NCI-H748 treated with DMSO at 0.1 percent for 48 hours (cell line): ENCODE measurements at regions not wholly inside any gene's neighbourhood (a gene's known extent, or its start where the extent isn't known, plus 50 kb on each side); places are given as distances from the start of the nearest gene placed in this dataset.

Experiments
- DNase-seq: peaks from one replicate; lab custom pipeline; 2025; lab: John Stamatoyannopoulos, UW

DNA sequence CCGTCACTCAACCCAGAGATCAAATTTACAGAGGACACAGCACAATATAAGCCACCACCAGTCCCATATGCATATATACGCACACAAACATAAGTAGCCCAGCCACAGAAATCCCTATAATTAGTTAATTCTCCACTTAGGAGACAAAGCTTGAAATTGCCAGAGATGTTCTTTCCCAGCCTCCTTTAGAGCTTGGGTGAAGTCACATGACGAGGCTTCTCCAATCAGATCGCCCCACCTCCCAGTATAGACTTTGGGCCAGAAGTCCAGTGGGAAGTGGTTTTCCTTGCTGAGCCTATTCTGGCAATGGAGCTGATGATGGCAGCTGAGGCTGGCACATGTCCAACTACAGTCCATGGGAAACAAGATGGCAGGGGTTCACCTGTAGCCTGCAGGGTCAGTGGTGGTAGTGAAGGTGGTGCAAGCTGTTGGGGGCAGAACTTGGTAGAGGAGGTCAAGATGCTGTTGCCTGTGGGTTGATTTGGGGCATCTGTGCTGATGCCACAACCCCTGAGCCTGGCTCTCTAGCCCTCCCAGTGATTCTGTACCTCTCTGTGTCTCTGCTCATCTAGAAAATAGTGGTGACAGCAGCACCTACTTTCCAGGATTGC lies 535.9 kb downstream of the MATN1 start:
- no peak for DNase-seq

DNA sequence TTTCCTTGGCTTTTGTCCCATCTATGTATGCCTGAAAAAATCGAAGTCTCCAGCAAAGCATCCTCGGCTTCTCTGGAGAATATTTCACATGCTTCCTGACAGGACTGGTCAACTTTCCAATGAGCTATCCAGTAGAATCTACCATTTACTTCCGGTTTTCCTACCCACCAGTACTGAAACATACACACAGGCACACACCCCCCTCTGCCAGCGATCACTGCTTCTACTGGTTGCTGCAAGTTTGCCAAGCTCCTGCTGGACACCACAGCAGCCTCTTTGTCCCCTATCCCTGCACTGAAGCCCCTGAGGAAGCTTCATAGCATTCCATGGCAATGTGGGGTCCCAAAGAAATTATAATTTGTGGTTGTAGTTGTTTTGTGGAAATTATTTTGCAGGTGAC lies 536.8 kb downstream of the MATN1 start:
- DNase-seq = no peak

DNA sequence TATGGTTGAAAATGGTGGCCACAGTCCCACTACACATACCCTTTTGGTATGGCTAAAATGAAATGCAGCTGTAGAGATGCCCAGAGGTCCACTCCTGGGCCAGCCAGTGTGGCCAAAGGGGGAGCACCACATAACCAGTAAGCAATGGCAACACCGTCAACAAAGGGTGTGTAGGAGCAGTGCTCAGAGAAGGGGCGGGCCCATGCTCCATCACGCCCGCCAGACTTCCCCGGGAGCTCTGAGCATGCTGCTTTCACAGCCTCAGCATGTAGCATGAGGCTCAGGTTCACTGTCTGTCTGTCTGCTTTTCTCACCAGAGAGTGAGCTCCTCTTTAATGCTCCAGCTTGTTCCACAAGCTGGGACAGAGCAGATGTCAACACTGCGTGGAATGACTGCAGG lies 537.6 kb downstream of the MATN1 start:
- DNase-seq = no peak

DNA sequence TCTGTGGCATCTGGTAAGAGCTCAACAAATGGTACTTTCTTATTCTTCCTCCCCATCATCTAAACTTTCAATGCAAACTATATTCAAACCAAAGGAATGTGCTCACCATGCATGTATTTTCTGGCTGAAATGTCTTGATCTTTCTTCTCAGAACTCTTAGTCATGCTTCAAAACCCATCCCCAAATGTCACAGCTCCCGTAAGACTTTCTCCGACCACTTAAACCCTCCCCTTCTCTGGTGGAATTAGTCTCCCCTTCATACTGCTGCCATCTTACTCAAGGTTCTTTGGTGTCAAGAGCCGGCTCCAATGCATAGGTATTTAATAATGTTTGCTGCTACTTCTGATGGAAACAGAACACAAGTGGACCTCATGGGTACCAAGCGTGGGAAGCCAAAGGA lies 538.1 kb downstream of the MATN1 start:
- DNase-seq = no peak

DNA sequence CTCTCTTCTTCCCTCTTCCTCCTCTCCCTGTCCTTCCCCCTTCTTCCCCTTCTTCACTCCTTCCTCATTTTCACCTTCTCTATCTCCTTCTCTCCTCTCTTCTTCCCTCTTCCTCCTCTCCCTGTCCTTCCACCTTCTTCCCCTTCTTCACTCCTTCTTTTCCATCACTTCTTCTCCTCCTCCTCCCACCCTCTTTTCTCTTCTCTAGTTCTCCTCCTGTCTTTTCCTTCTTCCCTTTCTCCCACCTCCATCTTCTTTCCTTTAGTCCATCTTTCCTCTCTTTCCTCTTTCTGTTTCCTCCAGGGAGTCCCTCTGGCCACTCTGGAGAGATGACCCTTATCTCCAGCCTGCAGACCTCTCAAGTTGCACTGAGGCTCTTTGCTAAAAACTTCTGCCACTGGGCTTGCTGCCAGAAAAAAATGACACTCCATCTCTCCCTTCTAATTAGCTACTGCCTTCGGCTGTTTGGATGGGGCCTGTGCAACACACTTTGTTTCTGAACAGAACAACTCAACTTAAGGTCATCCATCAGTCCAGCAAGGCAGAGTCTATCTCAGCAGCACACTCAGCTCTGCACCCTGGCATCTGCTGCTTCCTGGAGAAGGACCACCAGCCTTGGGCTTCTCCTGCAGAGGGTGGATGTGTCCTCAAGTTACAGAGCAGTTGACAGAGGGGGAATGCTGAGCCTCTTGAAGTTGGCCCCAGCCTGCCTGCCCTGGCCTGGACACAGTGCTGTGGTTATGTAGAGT lies 538.8 kb downstream of the MATN1 start:
- DNase-seq = no peak

DNA sequence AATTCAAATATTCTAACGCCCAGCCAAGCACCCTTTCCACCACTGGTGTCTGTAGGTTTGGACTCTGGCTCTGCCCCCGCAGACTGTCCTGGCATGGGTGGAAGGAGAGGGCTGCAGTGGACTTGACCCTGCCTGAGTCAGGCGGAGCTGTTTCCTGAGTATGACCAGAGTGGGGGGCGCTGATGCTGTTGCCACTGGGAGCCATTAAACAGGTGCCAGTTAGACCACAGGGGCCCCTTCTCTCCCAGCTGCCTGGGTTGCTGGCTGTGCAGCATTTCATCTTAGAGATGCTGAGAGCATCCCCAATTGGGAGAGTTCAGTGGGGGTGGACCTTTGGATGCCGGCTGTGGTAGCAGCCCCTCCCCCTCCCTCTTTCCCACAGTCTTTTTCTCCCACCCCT lies 539.5 kb downstream of the MATN1 start:
- no peak for DNase-seq

DNA sequence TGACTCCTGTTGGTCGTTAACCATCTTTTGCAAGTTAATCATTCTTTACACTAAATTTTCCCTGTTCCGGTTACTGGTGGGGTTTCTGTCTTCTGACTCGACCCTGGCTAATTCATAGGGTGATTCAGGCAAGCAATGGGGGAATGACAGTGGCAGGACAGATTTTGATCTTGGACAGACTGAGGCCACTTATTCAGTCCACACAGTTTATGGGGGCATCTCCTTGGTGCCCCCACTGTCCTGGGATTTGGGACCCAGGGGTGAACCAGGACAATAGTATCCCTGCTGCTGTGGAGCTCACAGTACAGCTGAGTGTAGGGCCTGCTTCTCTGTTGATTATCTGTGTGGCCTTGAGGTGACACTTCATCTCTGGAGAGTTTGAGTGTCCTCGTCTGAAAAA lies 540.4 kb downstream of the MATN1 start:
- no peak for DNase-seq

DNA sequence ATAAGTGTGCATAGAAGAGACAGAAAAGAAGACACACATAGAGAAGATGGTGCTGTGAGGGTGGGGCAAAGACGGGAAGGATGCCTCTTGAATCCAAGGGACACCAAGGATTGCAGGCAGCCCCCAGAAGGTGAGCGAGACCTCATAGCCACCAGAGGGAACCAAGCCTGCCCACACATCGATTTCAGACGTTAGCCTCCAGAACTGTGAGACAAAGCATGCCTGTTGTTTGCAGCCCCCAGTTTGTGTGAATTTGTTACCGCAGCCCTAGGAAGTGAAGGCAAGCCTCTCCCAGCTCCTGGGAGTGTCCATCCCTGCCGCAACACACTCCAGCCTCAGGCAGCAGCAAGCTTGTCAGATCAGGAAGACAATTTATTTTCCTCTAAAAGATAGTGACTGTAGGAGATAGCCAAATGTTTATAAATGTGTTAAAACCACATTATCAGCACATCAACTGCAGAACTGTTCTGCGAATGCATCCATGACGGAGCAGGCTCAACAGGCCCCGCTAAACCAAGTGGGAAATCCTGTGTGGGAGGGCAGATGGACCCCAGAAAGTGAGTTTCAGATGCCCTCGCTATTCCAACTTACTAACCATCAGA lies 543.3 kb downstream of the MATN1 start:
- no peak for DNase-seq

DNA sequence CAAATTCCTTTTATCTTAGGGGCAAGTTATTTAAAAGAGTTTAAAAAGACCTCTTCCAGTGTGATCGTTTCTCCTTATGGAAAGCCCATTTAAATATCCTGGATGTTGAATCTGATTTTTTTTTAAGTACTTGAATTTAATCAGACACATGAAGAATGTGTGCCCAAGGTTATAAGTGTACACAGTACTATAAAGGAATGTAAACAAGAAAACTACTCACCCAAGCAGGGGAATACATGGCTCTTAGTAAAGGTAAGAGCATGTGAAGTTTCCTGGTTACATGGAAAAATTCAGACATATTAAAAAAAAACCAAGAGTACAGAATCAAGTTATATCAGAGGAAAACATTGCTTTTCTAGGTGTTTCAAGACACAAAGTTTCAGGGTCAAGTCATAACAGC lies 546.9 kb downstream of the MATN1 start:
- DNase-seq = no peak

DNA sequence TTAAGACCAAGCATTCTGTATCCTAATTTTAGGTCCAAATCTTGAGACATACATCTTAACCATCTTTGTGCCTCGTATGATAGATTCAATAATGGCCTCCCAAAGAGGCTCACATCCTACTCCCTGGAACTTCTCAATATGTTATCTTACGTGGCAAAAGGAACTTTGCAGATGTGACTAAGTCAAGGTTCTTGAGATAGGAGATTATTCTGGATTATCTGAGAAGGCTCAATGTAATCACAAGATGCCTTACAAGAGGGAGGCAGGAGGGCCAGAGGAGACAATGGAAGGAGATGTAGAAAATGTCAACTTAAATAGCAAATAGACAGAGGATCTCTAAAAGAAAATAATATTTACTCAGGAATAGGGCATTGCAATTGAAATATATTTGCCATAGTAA lies 548.9 kb downstream of the MATN1 start:
- no peak for DNase-seq

DNA sequence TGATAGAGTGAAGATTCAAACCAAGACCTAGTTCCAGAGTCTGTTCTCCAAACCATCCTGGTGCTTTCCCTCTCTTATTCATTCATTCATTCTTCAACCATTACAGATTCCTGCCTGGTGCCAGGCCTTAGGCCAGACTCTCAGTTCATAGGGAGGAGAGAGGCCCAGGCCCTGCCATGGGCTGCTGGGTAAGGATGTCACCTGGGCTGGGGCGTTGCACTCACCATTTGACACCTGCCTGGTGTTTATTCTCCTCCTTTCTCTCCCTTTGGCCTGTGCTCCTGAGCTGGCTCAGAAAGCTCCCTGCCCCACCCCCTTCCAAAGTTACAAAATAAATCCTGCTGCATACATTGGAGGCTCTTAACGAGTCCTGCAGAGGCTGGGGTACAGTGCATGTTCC lies 549.8 kb downstream of the MATN1 start:
- no peak for DNase-seq

DNA sequence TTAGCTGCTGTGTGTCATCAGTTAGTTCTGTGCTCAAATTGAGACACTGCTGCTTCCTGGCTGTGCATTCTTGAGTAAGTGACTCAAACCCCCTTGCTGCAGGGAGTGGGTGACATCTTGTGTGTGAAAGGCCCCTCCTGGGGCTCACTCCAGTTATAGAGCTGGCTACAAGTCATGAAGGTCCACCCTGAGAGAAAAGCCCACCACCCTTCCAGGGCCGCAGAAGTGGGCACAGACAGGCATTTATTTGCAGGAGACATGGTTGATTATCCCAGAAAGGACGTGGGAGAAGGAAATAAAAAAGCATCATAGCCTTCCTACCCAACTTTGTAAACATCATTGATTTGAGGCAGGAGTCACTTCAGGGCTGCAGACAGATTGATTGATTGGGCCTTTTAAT lies 550.6 kb downstream of the MATN1 start:
- no peak for DNase-seq

DNA sequence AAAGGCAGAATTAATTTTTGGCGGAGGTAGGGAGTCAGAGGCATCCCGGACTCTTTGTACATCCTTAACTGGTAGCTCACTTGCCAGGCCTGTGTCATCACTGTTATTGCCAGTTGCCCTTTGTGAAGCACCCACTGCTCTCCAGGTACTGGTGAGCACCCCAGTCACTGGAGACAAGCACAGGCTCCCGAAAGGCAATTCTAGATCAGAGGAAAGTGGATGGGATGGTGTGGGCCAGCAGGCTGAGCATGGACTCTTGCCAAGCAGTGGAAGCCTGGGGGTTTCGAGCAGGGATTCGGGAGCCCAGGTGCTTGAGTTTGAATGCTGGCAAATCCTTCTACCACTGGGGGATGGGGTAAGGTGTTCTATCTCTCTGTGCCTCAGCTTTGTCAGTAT lies 551.1 kb downstream of the MATN1 start:
- DNase-seq = no peak

DNA sequence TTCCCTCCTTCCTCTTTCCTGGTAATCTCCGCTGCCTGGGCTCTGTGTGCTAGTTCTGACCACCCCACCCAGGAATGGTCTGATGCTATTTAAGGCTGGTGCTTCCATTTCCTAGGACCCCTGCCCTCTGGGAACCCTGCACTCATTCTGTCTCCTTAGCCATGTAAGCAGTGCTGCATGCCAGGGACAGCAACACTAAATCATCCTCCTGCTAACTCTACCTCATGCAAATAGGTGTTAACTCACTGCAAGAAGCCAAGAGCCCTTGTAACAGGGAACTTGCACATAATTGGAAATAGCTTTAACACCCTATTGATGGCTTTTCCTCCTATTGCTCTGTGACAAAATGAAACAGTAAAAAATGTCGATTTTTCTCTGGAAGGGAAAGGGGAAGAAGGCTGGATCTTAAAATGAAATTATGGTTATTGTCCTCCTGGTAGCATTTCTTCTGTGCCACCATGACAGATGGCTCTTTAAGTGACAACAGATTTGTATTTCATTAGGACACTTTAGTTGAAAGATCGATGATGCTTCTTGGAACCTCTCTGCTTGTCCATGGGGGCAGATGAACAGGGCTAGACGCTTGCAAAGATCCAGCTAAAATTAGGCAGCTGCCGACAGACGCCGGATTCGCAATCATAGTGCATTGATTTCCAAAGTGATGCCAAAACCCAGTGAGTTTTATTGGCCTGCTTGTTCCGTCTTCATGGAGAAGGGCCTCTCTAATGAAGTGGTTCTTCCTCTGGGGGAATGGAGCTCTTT lies 551.7 kb downstream of the MATN1 start:
- DNase-seq = no peak

DNA sequence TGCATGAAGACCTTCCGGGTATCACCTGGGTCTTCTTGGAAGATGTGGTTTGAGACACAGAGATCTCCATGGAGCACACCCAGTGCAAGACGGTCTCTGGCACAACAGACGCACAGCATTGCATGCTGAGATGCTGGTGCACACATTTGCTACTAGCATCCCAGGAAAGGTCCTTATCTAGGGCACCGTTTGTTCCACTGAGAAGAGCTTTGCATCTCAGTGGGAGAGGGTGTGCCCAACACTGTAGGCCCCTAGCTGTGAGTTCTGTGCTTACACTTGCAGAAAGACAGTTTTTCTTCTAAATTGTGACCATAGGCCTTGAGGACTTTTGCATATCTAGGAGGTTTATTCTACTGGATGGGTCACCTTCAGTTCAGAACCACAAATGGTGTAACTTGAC lies 554.1 kb downstream of the MATN1 start:
- DNase-seq = no peak

DNA sequence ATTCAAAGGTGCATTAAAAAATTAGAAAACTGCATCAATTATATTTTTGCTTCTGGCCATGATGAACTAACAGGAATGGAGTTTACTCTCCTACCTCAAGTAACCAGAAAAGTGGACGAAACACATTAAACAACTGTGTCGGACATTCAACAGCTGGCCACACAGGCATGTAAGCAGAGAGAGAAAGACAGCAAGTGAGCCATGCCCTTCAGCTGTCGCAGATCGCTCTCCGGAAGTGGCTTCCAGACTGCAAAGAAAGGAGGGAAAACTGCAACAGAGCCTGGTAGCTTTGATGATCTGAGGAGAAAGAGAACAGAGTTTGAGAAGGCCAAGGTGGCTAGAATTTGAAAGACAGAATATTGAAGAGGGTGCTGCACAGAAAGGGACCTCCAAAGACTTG lies 557.2 kb downstream of the MATN1 start:
- no peak for DNase-seq

DNA sequence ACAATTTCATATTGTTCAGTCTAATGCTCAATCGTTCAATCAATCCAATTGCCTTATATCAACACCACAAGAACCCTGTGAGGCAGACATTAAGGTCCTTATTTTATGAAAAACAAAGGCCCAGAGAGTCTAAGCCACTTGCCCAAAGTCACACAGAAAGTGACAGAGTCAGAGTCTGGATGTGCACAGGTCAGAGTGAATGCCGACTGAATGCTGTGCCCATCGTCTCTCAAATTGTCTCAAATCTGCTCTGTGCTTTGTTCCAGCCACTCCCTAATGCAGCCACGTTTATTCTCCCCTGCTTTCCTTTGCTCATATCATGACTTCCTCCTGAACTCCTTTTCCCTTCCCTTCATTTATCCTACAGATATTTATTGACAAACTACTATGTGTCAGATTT lies 558.3 kb downstream of the MATN1 start:
- no peak for DNase-seq

DNA sequence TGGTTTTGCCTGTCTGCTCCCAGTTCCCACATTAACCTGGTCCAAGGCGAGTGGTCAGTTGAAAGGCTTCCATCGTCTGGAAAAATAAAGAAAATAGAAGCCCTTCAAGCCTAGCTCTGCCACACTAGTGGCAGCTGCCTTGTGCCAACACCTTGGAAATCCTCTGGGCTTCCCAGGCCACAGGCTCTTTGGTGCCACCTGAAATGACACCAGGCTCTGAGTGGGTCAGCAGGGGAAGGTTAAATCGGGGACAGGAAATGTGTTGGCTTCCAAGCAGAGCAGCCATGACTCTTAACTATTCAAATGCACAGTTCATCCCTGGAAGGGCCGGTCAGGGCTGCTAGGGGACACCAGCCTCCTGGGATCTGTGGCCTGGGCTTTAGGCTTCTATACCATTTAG lies 558.7 kb downstream of the MATN1 start:
- DNase-seq = no peak

DNA sequence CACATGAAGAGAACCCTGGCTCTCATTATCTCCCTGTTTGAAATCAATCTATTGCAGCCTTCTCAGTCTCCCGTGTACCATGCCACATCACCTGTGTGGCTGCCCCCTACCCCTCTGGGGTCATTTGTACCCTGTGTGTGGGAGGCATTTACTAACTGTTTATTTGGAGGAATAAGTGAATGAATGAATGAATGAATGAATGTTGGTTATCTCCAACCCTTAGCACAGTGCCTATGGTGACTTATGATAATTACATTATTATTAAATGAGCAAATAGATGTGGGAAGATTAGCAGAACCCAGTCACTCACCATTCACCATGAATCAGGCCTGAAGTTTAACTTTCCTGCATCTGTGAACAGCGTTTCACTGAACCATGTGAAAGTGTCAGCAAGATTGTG lies 560.8 kb downstream of the MATN1 start:
- no peak for DNase-seq

DNA sequence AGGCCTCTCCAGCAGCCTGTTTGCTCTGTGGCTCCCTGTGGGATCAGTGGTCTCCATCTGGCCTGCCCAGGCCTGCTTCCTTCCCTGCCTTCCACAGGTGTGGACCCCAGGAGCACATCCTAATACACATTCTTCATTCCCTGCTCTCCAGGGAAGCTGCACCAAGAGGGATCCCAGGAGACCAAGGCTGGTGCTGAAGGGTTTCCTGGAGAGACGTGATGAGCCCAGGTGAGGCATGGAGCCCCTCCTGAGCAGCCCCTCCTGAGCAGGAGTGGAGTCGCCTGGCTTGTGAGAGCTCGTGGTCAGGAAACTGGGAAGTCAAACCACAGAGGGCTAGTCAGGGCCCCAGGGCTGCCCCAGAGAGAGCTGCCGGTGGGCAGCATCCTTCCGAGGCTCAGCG lies 561.4 kb downstream of the MATN1 start:
- no peak for DNase-seq

DNA sequence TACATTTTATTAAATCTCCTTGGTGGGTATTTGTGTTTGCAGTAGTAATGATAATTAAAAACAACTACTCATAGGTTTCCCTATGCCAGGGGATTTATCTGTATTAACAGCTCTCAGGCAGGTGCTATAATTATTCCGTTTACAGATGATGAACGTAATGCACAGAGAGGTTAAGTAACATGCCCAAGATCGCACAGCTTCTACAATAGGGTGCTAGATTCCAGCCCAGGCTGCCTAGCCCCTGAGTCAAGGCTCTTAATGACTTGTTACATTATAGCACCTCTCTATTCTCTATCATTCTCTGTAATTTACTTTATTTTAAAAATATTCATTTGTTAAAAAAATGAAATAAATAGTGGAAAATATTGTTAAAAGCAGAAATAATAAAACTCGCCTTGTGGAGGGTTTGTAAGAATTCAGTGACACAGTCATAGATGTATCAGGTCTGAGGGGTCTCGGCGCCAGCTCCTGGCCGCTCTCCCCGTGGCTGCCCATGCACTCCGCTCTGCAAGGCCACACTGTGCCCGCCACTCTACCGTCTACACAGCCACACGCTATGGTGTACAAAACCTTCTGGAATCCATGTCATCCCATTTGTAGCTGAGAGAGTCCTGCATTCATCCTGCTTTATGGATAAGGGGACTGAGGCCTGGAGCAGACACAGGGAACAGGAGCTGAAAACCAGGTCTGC lies 562.2 kb downstream of the MATN1 start:
- no peak for DNase-seq

DNA sequence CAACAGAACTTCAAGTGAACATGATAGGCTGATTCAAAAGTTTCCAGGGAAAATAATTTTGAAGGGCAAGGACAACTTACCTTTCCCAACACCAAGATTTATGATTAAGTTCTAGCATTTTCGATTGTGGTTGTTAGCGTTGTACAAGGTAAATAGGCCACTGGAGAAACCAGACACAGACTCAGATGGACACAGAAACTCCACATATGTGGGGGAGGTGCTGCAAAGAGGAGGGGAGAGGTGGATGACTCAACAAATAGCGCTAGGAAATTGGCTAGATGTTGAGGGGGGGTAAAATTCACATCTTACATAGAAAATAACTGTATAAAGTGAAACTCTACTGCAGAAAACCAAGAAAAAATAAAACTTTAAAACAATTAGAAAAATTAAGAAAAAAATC lies 564.4 kb downstream of the MATN1 start:
- DNase-seq = no peak
